ENCODE measurements at regions not wholly inside any gene's neighbourhood (a gene's known extent, or its start where the extent isn't known, plus 50 kb on each side); places are given as distances from the start of the nearest gene placed in this dataset.

DNA sequence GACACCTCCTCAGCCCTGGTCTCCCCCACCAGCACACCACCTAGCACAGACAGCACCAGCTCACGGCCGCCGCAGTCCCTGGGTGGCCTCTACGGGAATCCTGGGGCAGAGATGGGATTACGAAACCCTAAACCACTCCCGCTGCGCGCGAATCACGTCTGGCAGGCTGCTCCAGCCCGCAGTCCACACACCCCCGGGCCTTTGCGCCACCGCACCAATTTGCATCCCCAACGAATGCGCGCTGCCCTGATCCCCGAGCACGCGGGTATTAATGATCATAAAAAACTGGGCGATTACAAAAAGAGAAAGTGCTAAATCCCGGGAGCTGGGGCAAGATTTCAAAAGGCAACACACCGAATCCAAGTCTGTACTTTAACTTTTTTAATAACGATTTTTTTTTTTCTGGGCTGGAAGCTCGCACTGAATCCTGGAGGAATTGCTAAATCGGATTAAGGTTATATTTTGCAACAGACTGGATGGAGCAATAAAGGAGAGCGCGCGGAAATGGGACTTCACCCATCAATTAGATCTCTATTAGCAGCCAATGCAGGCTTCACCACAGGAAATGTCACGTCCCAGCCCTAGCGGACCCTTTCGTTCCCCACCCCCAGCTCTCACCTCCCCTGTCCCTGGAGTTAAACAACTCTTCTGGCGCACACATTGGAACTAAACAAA lies 69.8 kb upstream of the TMEM33 start:
- DNase-seq (ENCODE audit: low spot score) (peak; percentile 49), FAIRE-seq (no peak)

DNA sequence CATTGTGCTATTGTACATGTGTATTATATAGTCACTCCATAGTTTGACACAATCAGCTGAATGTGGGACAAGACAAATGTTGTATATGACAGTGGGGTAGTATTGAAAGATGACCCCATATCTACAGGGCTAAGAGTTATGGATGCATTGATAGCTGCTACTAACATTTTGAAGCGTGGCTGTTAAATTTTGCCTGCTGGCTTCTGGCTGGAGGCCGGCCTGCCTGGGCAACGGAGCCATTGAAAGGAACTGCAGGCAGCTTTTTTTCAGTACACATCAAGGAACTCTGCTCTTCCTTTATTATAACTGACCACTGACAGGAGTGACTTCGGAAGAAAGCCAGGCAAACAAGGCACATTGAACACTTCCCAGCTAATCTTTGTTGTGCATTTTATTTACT lies 76.1 kb upstream of the TMEM33 start:
- FAIRE-seq (no peak), DNase-seq (ENCODE audit: low spot score) (no peak)

DNA sequence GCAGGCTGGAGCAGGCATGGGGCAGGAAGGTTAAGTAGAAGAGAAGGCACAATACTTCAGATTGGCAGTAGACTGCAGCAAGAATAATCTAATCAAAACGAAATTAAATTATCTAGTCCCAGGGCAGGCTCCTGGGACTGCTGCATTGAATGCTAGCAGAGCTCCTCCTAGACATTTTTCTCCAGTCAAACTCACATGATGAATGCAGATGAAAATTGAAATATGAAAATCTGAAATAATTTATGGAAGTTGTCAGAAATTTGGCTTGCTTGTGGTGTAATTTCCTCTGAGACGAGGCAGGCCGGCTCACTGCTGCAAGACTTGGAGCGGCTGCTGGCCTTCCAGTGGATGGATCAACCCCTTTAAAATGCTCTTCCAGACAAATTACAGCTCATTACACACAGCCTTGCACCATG lies 78.0 kb upstream of the TMEM33 start:
- FAIRE-seq (no peak), DNase-seq (ENCODE audit: low spot score) (no peak)

DNA sequence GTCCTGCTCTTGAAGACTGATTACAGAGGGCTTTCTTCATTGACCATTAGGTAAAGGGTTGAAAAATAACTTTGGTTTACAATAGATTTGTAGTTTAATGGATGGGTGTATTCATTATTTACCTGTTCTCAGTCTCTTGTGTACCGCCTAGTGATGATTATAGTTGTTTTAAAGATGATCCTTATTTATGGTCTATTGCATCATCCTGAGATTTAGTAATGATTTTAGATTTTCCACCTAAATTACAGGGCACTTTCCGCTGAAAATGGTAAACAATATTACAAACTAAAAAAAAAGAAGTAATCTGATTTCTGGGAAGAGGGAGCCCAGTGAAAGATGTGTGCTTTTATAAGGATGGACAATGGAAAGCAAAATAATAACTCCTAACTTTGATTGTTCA lies 78.4 kb upstream of the TMEM33 start:
- FAIRE-seq, result no peak

DNA sequence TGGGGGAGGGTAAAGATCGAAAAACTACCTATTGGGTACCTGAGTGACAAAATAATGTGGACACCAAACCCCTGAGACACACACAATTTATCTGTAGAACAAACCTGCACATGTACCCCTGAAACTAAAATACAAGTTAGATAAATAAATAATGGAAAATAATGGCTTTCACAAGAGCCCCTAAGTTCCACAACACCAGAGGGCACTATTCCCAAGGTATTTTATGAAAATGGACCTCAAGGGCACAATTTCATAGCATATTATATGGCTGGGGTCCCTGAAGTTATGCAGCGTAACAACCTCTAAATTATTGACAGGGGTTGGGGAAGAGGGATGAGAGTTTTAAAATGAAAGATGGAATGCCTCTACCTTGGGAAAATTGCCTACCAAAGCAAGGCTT lies 81.3 kb upstream of the TMEM33 start:
- DNase-seq (ENCODE audit: low spot score) (no peak), FAIRE-seq (no peak)

More for the DNA sequence above, 78.4 kb upstream of the TMEM33 start:
- DNase-seq (ENCODE audit: low spot score), result no peak

DNA sequence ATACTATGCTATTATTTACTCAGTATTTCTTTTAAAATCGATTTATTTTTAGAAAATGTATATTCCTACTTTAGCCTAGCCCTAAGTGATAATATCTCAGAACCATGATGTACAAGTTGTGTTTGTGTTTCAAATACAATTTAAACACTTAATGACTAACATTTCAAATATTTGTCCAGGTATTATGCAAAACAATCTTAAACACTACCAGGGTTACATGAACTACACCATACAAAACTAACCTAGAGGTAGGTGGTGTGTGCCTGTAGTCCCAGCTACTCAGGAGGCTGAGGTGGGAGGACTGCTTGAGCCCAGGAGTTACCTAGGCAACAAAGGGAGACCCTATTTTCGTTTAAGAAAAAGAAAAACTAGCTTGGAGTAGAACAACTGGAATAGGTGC lies 83.0 kb upstream of the TMEM33 start:
- DNase-seq (ENCODE audit: low spot score), result no peak
- FAIRE-seq, result no peak

DNA sequence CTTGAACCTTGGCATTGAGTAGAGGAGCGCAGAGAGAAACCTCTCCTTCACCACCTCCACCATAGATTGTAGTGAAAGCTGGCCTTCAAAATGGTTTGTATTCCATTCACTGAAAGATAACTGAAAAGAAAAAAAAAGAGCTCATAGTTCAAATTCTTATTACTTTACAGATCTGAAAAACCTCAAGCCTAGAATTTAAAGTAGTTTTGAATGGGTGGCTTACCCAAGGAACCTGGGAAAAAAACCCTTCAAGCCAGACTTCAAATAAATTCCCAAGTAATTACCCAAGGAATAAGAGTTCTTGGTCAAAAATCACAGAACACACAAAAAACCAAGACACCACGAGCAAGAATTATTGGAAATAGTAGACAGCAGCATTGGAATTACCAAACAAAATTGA lies 83.6 kb upstream of the TMEM33 start:
- FAIRE-seq (no peak), DNase-seq (ENCODE audit: low spot score) (no peak)

DNA sequence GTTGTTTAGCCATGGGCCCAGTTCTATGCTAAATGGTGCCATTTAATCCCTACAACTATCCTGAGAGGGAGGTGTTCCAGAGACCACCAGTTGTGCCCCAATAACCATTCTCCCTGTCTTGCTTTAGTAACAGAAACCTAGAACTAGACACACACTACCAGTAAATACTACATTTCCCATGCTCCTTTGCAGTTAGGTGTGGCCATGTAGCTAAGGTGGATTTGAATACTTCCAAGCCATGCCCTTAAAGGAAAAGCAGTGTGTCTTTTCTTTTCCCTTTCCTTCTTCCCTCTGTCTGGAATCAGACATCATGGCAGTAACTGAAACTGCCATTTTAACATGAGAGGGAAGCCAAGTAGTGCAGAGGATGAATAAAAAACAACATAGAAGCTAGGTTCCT lies 90.9 kb upstream of the TMEM33 start:
- no peak for DNase-seq (ENCODE audit: low spot score)
- no peak for FAIRE-seq

DNA sequence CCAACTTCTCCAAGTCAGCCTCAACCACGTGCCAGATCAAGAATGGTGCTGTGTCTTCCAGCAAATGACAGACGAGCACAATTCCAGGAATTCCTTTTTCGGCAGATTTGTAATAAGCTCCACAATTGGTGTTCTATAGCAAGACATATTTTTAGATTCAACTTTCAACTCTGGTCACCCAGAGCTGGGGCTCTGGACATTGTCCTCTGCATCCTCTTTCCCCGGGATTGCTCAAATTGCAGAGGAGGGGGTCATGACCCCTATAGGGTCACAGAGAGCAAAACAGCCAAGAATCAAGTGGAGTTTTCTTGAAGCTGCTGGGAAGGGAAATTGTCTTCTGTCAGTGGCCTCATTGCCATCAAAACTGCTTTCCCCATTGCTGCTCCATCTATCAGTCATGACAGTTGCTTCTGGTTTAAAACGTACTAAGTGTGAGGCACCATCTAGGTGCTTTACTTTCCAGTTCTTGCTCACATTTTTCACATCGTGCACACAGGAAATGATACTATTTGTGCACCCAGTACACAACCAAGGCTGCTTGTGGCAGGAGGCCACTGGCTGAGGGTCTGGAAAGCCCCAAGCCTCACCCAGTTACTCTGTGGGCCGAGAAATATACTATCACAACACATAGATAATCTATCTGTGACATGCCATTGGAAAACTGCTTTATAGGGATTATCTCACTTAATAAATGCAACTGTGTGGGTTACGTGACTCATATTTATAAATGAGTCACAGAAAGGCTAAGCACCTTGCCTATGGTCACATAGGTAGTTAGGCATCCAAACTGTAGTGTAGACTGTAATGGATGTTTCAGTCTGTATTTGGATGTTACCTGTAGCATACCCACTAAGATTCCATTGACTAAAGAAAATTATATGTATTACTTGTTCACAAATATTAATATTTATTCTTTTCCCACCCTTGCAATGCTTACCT lies 91.7 kb upstream of the PHOX2B start:
- DNase-seq (ENCODE audit: low spot score) (peak; percentile 39), FAIRE-seq (peak; percentile 90)

DNA sequence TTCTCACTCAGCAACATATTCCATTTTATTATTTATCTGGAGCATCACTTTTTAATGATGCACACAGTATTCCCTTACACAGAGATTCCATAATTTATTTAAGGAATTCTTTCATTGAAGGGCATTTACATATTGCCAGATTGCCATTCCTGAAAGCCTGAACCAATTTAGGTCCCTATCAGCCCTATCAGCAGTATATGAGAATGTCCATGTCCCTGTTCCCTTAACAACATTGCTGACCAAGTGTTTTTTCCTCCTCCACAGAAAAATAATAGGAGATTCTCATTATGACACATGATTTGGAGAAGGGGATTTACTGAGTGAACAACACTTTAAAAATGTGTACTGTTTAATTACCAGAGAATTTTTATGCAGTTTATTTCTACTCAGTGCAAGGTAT lies 90.1 kb upstream of the PHOX2B start:
- DNase-seq (ENCODE audit: low spot score), result no peak
- no peak for FAIRE-seq

DNA sequence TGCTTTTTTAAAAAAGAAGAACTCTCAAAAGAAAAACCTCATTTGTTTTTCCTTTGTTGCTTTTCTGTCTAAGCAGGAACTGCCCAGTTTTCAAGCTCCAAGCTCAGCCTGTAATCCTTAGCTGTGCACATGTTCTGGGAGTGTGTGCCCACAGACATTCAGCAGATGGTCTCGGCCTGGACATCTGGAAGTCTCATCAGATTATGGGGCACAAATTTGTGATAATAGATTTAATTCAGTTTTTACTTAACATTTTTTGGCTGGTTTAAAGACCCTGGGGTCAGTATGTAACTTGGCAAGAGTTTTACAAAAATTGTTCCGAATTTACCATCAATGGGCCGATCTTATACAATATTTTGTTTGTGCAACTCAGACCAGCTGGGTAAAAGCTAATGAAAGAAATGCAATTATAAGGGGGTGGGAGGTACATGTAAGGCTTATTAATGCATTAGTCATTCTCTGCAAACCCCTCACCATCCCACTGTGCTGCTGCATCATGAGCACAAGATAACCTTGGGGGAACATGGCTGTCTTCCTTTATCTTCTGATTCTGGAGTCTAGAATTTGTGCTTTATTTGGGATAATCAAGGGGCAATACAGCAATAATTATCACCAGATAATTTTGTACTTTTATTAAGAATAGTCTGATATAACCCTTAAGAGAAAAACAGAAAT lies 86.9 kb upstream of the PHOX2B start:
- no peak for FAIRE-seq

DNA sequence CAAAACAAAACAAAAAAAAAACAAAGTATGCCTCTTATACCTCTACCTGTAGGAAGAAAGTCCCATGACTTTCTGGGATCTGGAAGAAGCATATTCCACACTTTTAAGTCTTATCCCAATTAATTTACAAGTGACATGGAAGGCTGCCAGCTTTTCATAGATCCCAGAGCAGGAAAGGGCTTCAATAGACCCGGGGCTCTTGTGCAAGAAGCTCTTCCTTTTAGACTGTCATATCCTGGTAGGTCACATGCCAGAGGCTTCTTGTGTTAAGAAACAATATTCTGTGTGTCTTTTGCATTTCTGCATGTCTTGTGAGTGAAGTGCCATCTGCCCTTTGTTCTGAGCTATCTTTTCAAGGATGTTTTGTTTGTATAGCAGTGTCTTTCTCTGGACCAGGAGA lies 84.4 kb upstream of the PHOX2B start:
- DNase-seq (ENCODE audit: low spot score) (no peak), FAIRE-seq (no peak)

More for the DNA sequence above, 86.9 kb upstream of the PHOX2B start:
- no peak for DNase-seq (ENCODE audit: low spot score)

DNA sequence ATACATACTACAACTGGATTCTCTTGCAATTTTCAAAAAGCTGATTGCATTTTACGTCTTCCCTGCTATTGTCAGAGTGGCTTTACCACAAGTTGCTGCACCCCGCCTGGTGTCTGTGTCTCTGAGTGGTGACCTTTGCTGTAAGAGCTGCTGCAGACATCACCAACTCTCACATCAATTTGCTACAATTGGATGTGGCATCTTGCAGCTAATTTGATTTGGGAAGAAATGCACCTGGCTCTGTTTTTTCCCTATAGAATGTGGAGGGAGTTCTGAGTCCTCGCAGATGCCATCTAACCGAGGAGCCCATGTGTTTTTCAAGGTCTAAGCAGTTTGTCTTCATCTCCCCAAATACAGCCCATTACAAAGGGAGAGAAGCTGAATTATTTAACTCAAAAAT lies 73.8 kb upstream of the PHOX2B start:
- no peak for DNase-seq (ENCODE audit: low spot score)
- FAIRE-seq, result no peak

DNA sequence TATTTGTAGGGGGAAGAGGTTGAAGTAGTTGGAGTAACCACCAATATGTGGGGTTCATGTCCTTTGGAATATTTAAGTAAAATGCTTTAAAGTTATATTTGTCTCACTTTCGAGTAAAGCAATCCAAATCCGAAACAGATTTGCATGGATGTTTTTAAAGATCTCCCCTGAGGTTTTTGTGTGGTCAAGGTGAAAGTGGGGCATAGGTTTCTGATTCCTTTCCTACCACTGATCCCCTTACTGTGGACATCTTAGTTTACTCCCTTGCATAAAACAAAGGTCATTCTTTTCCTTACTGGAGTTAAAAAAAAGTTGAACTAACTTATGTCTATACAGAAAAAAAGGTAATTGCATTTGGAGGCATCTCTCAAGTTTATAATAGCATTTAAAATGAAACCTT lies 71.9 kb upstream of the PHOX2B start:
- FAIRE-seq (no peak), DNase-seq (ENCODE audit: low spot score) (no peak)

DNA sequence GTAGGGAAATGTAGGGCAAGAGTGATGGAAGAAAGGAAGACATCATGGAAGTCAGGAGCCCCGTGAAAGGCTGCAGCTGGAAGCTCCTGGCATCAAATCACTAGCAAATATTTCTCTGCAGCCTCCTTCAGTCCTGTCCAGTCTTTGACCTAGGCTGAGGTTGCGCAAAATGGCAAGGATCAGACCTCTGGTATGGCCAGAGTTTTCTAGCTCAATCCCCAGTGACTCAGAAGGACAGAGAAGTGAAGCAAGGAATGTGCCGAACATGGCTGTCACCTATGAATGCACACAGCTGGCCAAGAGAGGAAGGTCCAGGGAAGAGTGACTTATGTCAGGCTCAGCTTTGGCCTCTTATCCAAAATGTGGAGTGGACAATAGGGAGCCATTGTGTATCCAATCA lies 71.1 kb upstream of the PHOX2B start:
- FAIRE-seq (no peak), DNase-seq (ENCODE audit: low spot score) (no peak)

DNA sequence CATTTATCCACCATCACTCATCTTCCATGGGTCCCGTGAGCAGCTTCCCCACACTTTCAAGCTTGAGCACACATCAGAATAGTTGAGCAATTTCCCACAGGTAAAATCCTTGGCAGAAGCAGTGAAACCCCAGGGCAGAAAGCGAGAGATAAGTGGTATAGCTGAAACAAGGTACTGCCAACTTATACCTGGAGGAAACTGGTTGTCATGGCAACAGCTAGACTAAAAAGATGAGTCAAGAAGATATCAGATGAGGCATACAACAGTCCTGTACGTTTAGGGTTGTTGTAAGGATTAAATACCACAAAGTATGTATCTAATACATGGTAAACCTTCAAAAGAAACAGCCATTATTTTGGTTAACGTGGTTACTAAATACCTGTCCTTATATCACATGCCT lies 66.9 kb upstream of the PHOX2B start:
- DNase-seq (ENCODE audit: low spot score) (no peak), FAIRE-seq (no peak)

DNA sequence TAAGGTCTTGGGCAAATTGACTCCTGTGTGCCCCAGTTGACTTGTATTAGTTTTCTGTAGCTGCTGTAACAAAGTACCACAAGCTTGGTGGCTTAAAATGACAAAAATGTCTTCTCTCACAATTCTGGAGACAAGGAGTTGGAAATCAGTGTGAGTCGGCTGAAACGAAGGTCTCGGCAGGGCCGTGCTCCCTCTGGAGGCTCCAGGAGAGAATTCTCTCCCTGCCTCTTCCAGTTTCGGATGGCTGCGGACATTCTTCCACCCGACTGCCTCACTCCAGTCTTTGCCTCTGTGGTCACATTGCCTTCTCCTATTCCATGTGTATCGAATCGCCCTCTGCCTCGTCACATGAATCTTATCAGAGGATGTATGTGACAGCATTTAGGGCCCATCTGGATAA lies 66.0 kb upstream of the PHOX2B start:
- DNase-seq (ENCODE audit: low spot score) (no peak), FAIRE-seq (no peak)

DNA sequence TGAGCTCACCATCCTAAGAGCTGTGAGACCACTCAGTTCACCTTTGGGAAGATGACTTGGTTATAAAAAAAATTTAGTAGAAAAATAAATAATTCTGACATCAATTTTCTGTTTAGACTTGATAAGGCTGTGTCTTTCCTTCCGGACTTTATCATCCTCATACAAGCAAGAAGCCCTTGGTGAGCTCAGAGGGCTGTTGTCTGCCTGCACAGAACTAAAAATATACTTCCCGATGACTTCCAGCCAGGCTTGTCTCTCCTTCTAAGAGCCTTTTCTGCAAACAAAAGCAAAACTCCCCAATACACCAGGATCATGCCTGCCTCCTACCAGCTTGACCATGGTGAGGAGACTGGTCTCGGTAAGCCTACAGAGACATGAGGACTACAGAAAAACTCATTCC lies 58.3 kb upstream of the PHOX2B start:
- no peak for FAIRE-seq
- no peak for DNase-seq (ENCODE audit: low spot score)

DNA sequence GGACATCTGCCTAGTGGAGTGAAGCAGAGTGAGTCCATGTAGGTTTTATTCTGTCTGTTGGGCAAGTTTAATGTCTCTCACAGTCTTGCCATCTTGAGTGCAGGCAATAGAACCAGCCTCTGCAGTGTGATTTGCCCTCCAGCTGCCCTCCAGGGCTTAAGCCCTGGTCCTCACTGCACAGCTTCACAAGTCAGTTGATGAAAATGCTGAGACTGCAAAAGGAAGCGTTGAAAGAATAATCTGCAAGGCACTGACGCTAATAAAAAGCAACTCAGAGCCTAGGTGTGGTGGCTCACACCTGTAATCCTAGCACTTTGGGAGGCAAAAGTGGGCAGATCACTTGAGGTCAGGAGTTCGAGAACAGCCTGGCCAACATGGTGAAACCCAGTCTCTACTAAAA lies 54.1 kb upstream of the PHOX2B start:
- FAIRE-seq (peak; percentile 42), DNase-seq (ENCODE audit: low spot score) (no peak)

DNA sequence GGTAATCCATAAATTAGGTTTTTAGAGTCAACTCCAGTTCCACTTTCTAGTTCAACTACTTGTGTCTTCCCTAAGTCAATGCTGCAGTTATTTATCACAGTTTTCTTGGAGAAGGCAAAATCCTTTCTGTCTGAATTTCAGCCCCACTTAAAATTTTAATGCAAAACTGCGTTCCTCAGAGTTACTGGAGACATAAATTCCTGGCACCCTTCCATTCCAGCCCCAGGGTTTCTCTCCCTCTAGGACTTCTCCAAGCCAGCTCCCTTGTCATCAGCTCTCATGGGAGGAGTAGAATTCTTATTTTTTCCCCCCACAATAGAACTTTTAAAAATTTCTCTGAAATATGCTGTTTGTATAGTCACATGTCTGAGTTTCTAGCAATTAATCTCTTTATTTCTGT lies 50.6 kb upstream of the PHOX2B start:
- DNase-seq (ENCODE audit: low spot score), result no peak
- FAIRE-seq, result no peak

Data from urothelium cell line (cell line).